Activated CD8-positive, alpha-beta T cell treated with anti-CD3 and anti-CD28 coated beads for 36 hours (primary cell): ENCODE measurements at regions not wholly inside any gene's neighbourhood (a gene's known extent, or its start where the extent isn't known, plus 50 kb on each side); places are given as distances from the start of the nearest gene placed in this dataset.

Source experiments
- ATAC-seq: fragments of 200-7000 bp; cut with Tn5 transposase; one replicate; pipeline ENCODE4 v1.10.0; 2021; ENCODE audit warnings: mild to moderate bottlenecking, moderate library complexity
- CTCF ChIA-PET: fragments of 350-600 bp; sonication (Branson Sonifier 250); formaldehyde crosslinking; loops from one replicate; lab custom pipeline; 2021; ENCODE audit warnings: antibody characterized with exemption; lab: Charles Lee
- POLR2A ChIA-PET: fragments of 350-600 bp; sonication (Branson Sonifier 250); formaldehyde crosslinking; loops from one replicate; lab custom pipeline; 2021; ENCODE audit warnings: antibody characterized with exemption; lab: Charles Lee
- DNase-seq: peaks from one replicate; pipeline ENCODE4 v3.0.0-alpha.2; 2020
- H3K27ac Mint-ChIP-seq: one replicate; pipeline ENCODE4 v1.8.0; 2021; ENCODE audit warnings: mild to moderate bottlenecking, mixed read lengths
- H3K27me3 Mint-ChIP-seq: one replicate; pipeline ENCODE4 v1.8.0; 2021; ENCODE audit warnings: mixed read lengths
- H3K36me3 Mint-ChIP-seq: one replicate; pipeline ENCODE4 v1.8.0; 2021; ENCODE audit warnings: low read depth, mixed read lengths
- H3K4me1 Mint-ChIP-seq: one replicate; pipeline ENCODE4 v1.8.0; 2021; ENCODE audit warnings: low read depth, mixed read lengths
- H3K4me3 Mint-ChIP-seq: one replicate; pipeline ENCODE4 v1.8.0; 2021; ENCODE audit warnings: mild to moderate bottlenecking, moderate library complexity, mixed read lengths
- H3K9me3 Mint-ChIP-seq: one replicate; pipeline ENCODE4 v1.8.0; 2021; ENCODE audit warnings: mixed read lengths
- intact Hi-C: fragments of 100-400 bp; cut with micrococcal nuclease; formaldehyde crosslinking; loops from one replicate; pipeline ENCODE4 v1.10.0; 2022
- TF ChIP-seq, protein P1 (sequence below): fragments of 200-600 bp; IDR thresholded peaks from one replicate; pipeline ENCODE4 v1.8.0; 2022; ENCODE audit warnings: antibody characterized with exemption, mild to moderate bottlenecking

- ATAC-seq (no peak), DNase-seq (no peak)
- Mint-ChIP-seq H3K4me3 (no peak overlapping the region), H3K27me3 (no peaks in the 10 kb centered on the region), H3K36me3 (no peaks in the 10 kb centered on the region), H3K27ac (no peak overlapping the region), H3K9me3 (no peaks in the 10 kb centered on the region), H3K4me1 (no peaks in the 10 kb centered on the region)
- POLR2A ChIA-PET = no interaction called here
- intact Hi-C loops = no loop called here
- TF ChIP-seq, protein P1, sequence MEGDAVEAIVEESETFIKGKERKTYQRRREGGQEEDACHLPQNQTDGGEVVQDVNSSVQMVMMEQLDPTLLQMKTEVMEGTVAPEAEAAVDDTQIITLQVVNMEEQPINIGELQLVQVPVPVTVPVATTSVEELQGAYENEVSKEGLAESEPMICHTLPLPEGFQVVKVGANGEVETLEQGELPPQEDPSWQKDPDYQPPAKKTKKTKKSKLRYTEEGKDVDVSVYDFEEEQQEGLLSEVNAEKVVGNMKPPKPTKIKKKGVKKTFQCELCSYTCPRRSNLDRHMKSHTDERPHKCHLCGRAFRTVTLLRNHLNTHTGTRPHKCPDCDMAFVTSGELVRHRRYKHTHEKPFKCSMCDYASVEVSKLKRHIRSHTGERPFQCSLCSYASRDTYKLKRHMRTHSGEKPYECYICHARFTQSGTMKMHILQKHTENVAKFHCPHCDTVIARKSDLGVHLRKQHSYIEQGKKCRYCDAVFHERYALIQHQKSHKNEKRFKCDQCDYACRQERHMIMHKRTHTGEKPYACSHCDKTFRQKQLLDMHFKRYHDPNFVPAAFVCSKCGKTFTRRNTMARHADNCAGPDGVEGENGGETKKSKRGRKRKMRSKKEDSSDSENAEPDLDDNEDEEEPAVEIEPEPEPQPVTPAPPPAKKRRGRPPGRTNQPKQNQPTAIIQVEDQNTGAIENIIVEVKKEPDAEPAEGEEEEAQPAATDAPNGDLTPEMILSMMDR = no peak
- CTCF ChIA-PET = no interaction called here
These were observed 176.1 kb upstream of the CDC14C start for GRCh38 chr7:48748081-48748833.

GRCh38 chr7:48755061-48755555, 169.2 kb upstream of the CDC14C start:
- CTCF ChIA-PET = no interaction called here
- Mint-ChIP-seq H3K4me3 (no peak overlapping the region), H3K27me3 (no peaks in the 10 kb centered on the region), H3K9me3 (no peaks in the 10 kb centered on the region), H3K4me1 (no peaks in the 10 kb centered on the region), H3K27ac (no peak overlapping the region), H3K36me3 (no peaks in the 10 kb centered on the region)
- POLR2A ChIA-PET = no interaction called here
- DNase-seq = no peak
- TF ChIP-seq, protein P1 = no peak
- ATAC-seq = no peak
- intact Hi-C loops = no loop called here

DNA sequence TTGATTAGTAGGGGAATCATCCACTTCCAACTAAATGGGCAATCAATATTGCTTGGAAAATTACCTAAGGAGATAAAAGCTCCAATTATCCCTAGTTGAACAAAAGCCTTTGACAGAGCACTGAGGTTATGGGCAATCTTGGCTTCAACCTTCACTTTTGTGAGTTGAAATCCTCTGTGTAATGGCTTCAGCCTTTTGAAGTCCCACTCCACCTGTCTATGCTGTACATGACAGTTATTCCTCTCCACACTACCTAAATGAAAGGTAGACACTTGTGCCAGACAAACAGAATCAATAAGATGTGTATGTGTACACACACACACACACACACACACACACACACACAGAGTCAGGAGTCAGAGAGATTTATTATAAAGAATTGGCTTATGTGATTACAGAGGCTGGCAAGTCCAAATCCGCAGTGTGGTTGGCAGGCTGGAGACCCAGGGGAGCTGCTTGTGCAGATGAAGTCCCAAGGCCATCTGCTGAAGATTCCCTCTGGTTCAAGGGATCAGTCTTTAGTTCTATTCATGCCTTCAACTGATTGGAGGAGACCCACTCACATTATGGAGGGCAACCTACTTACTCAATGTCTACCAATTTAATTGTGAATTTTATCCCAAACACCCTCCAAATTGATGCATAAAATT, 164.8 kb upstream of the CDC14C start:
- CTCF ChIA-PET = no interaction called here
- Mint-ChIP-seq H3K4me1 (no peaks in the 10 kb centered on the region), H3K36me3 (no peaks in the 10 kb centered on the region), H3K9me3 (no peaks in the 10 kb centered on the region), H3K27me3 (no peaks in the 10 kb centered on the region), H3K27ac (no peak overlapping the region), H3K4me3 (no peak overlapping the region)
- intact Hi-C loops = no loop called here
- TF ChIP-seq, protein P1 = no peak
- POLR2A ChIA-PET = no interaction called here
- DNase-seq = no peak
- no peak for ATAC-seq

DNA sequence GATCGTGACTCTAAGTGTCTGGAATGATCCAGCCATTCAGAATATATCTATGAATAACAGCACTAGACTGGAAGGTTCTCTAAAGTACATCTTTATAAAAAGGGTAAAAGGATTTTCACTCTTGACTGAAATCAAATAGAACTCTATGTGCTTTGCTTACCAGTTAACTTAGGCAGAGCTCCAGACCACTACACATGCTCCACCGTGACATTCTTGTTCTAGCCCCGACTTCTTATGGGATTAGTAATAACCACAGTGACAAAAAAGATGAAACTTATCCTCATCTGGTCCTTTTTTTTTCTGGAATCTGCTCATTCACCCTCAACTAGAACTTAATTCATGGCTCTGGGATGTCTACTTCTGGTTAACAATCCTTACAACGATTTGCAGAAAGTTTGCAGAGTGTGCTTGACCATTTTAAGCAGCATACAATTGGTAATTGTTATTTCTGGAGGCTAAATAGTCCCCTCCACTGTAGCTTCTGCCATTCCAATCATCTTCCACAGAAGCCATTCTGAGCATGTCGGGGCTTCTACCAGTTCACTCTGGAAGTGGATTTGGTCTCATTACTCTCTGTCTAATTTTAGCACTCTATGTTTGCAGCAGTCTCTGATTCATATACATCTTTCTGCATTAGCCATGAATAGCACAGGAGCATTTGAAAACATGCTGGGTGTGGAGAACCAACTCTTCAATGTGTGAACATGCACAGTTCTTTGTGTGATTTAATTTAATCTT, 163.7 kb upstream of the CDC14C start:
- Mint-ChIP-seq H3K4me3 (no peak overlapping the region), H3K27ac (no peak overlapping the region), H3K36me3 (no peaks in the 10 kb centered on the region), H3K9me3 (no peaks in the 10 kb centered on the region), H3K4me1 (no peaks in the 10 kb centered on the region), H3K27me3 (no peaks in the 10 kb centered on the region)
- ChIA-PET CTCF (no interaction called here), POLR2A (no interaction called here)
- intact Hi-C loops = no loop called here
- TF ChIP-seq, protein P1 = no peak
- no peak for DNase-seq
- no peak for ATAC-seq

DNA sequence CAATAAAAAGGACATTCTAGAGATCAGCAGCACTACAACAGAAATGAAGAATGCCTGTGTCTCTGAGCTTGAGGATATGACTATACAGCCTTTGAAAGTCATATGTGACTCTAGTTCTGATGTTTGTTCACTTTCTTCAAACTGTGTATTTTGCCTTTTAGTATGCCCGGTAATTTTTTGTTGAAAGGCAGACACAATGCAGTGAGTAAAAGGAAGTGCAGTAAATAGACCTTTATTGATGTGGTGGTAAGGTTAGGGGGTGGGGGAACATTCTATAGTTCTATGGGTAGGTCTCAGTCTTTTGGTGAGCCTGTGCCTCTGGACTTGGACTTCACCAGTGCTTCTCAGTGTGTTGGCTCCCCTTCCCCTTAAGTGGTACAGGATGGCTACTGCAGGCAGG, 143.5 kb upstream of the CDC14C start:
- intact Hi-C loops = no loop called here
- TF ChIP-seq, protein P1 = no peak
- no peak overlapping the region for H3K27ac Mint-ChIP-seq
- ChIA-PET POLR2A (no interaction called here), CTCF (no interaction called here)
- H3K9me3 Mint-ChIP-seq = no peaks in the 10 kb centered on the region
- H3K4me3 Mint-ChIP-seq = no peak overlapping the region
- H3K36me3 Mint-ChIP-seq = no peaks in the 10 kb centered on the region
- H3K4me1 Mint-ChIP-seq = no peaks in the 10 kb centered on the region
- H3K27me3 Mint-ChIP-seq = no peaks in the 10 kb centered on the region
- DNase-seq (no peak), ATAC-seq (no peak)
